IMR-90 (cell line): ENCODE measurements at regions not wholly inside any gene's neighbourhood (a gene's known extent, or its start where the extent isn't known, plus 50 kb on each side); places are given as distances from the start of the nearest gene placed in this dataset.

Source experiments
- CTCF ChIP-seq: conservative IDR thresholded peaks from 2 replicates; pipeline ENCODE4 v1.5.1; 2012; ENCODE audit warnings: mild to moderate bottlenecking, low read depth, low read length, improper control_type of control experiment
- FOS ChIP-seq: fragments of 150-350 bp; IDR thresholded peaks from 2 replicates; pipeline ENCODE4 v1.6.1; 2016; ENCODE audit warnings: low read depth, low read length
- MAFK ChIP-seq: IDR thresholded peaks from 2 replicates; pipeline ENCODE4 v1.6.1; 2012; ENCODE audit warnings: low read depth, low read length, improper control_type of control experiment
- MXI1 ChIP-seq: IDR thresholded peaks from 2 replicates; pipeline ENCODE4 v1.6.1; 2012; ENCODE audit warnings: low read depth, mild to moderate bottlenecking, low read length, moderate library complexity, borderline replicate concordance
- SMC3 ChIP-seq: fragments of 150-350 bp; IDR thresholded peaks from 2 replicates; pipeline ENCODE4 v1.6.1; 2016; ENCODE audit warnings: low read depth, mild to moderate bottlenecking, antibody characterized with exemption, low read length, moderate library complexity
- TF ChIP-seq, protein P1 (sequence below): fragments of 150-350 bp; IDR thresholded peaks from 2 replicates; pipeline ENCODE4 v1.6.1; 2017; ENCODE audit warnings: mild to moderate bottlenecking, antibody characterized with exemption, low read length, low read depth

DNA sequence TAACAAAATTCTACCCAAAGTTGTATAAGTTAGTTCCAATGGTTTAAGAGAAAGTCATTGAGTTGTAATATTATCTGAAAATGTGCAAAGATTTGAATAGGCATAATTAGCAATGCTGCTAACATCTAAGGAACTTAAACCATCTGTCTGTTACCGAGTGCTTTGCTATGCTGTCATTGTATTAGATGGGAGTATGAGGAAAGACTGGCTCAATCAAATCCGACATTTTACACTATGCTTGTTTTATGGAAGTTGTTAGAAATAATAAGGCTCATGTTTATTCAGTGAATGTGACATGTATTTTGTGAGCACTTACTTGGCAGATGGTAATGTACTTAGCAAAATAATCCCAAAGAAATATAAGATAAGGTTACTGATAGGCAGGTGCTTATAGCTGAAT lies 1715.1 kb downstream of the PCDH7 start:
- TF ChIP-seq CTCF: no peak
- no peak for TF ChIP-seq SMC3
- TF ChIP-seq, protein P1, sequence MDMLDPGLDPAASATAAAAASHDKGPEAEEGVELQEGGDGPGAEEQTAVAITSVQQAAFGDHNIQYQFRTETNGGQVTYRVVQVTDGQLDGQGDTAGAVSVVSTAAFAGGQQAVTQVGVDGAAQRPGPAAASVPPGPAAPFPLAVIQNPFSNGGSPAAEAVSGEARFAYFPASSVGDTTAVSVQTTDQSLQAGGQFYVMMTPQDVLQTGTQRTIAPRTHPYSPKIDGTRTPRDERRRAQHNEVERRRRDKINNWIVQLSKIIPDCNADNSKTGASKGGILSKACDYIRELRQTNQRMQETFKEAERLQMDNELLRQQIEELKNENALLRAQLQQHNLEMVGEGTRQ: no peak
- no peak for TF ChIP-seq FOS
- no peak for TF ChIP-seq MAFK
- no peak for TF ChIP-seq MXI1
